ENCODE measurements at regions not wholly inside any gene's neighbourhood (a gene's known extent, or its start where the extent isn't known, plus 50 kb on each side); places are given as distances from the start of the nearest gene placed in this dataset.

- Mint-ChIP-seq H3K36me3 (ENCODE audit: insufficient read depth in 1 of 3, low read depth in 3 of 3) (no peaks in the 10 kb centered on the region), H3K9me3 (no peaks in the 10 kb centered on the region), H3K27me3 (ENCODE audit: low read depth) (peaks cover 7% of the 10 kb centered on the region), H3K4me3 (no peak overlapping the region), H3K4me1 (peaks cover 11 to 13% of the 10 kb centered on the region in 2 experiments), H3K27ac (no peak overlapping the region)
- Histone ChIP-seq H4K20me1 (ENCODE audit: control insufficient read depth, insufficient read depth, insufficient read length) (no peaks in the 10 kb centered on the region), H3K27ac (ENCODE audit: insufficient read length, low read depth, low read length) (no peak overlapping the region), H2AFZ (ENCODE audit: low read length) (no peak overlapping the region), H4K91ac (ENCODE audit: insufficient read length, low read depth, low read length) (no peak overlapping the region), H2BK20ac (ENCODE audit: low read depth, low read length, poor library complexity, severe bottlenecking) (no peak overlapping the region), H3K79me1 (ENCODE audit: insufficient read depth, low read depth, low read length, poor library complexity, severe bottlenecking) (no peaks in the 10 kb centered on the region), H3K4ac (ENCODE audit: low read depth, low read length) (no peak overlapping the region), H3K9ac (ENCODE audit: extremely low read depth, insufficient read length, low read length) (no peak overlapping the region), H2BK120ac (ENCODE audit: low read depth, low read length, poor library complexity, severe bottlenecking) (no peak overlapping the region), H3K4me2 (ENCODE audit: insufficient read depth, insufficient read length, low read length) (no peak overlapping the region), H3K79me2 (ENCODE audit: insufficient read depth, low read length) (no peaks in the 10 kb centered on the region), H2BK5ac (ENCODE audit: insufficient read length, low read length) (no peak overlapping the region), H3K56ac (ENCODE audit: insufficient read length, low read depth, low read length) (no peak overlapping the region), H3K27me3 (ENCODE audit: insufficient read depth, low read length) (no peaks in the 10 kb centered on the region; the same call in 1 of the 2 replicates), H2BK12ac (ENCODE audit: insufficient read length, low read depth, low read length) (no peak overlapping the region), H3K18ac (ENCODE audit: insufficient read length, low read depth, low read length) (no peak overlapping the region), H2AK5ac (ENCODE audit: insufficient read length, low read length) (no peak overlapping the region), H4K5ac (ENCODE audit: insufficient read length, low read depth, low read length) (no peak overlapping the region), H3K23me2 (ENCODE audit: insufficient read length, low read depth, low read length, poor library complexity, severe bottlenecking) (no peaks in the 10 kb centered on the region), H3T11ph (ENCODE audit: low read length) (no peak overlapping the region), H3K14ac (ENCODE audit: insufficient read depth, low read length) (no peak overlapping the region), H2BK15ac (ENCODE audit: low read depth, low read length) (no peak overlapping the region), H3K4me1 (ENCODE audit: insufficient read depth, low read length) (peaks cover 2% of the 10 kb centered on the region; the same call in 1 of the 2 replicates), H3K23ac (ENCODE audit: insufficient read length, low read depth, low read length) (no peak overlapping the region), H3K9me3 (ENCODE audit: control insufficient read depth, low read depth, low read length) (no peaks in the 10 kb centered on the region), H4K8ac (replicated peaks; ENCODE audit: insufficient read length, low read depth, low read length) (no peak overlapping the region)
- TF ChIP-seq CTCF (conservative IDR thresholded peaks at IDR 0.05), result no peak
- WGBS (ENCODE audit: extremely low coverage, insufficient read length, low lambda C conversion rate), result no CpG with 5 or more reads among the region's 4 CpGs
- no peak for DNase-seq
Observed at GRCh38 chrX:130987241-130987640, 70.9 kb upstream of the ARHGAP36 start.

All from H9 (cell line).